Peyer's patch (tissue), 4 donors: ENCODE measurements at regions not wholly inside any gene's neighbourhood (a gene's known extent, or its start where the extent isn't known, plus 50 kb on each side); places are given as distances from the start of the nearest gene placed in this dataset.

Source experiments
- DNase-seq, 3 donors: peaks; one replicate each; pipeline ENCODE4 v3.0.0-alpha.2; 2017 to 2019
- H3K27ac ChIP-seq, 4 donors: fragments of 200-600 bp; sonication (generic); one replicate each; pipeline ENCODE4 v1.5.1; 2016 to 2019
- H3K27me3 ChIP-seq, 2 donors: fragments of 200-600 bp; sonication (generic); one replicate each; pipeline ENCODE4 v1.5.1; 2019
- H3K36me3 ChIP-seq, 3 donors: fragments of 200-600 bp; sonication (generic); one replicate each; pipeline ENCODE4 v1.5.1; 2016 to 2019
- H3K4me1 ChIP-seq, 4 donors: fragments of 200-600 bp; sonication (generic); one replicate each; pipeline ENCODE4 v1.5.1; 2016 to 2019
- H3K4me3 ChIP-seq, 4 donors: fragments of 200-600 bp; sonication (generic); 1 replicate in 3 of 4; 2 replicates in 1 of 4; pipeline ENCODE4 v1.5.1; 2016 to 2019; ENCODE audit warnings: mild to moderate bottlenecking in 1 of 4
- H3K9me3 ChIP-seq, 4 donors: fragments of 200-600 bp; sonication (generic); one replicate each; pipeline ENCODE4 v1.5.1; 2016 to 2019; ENCODE audit warnings: mild to moderate bottlenecking in 1 of 4
- CTCF ChIP-seq, 6 experiments: fragments of 450-650 bp in 4 of 6; fragments of 200-600 bp in 2 of 6; sonication (generic) in 1 of 6; IDR thresholded peaks; one replicate each; pipeline ENCODE4 v1.5.1; 2017 to 2019; ENCODE audit warnings: antibody characterized with exemption in 6 of 6, mild to moderate bottlenecking in 3 of 6, moderate library complexity in 1 of 6
- POLR2A ChIP-seq, 2 donors: fragments of 450-650 bp; IDR thresholded peaks; one replicate each; pipeline ENCODE4 v1.5.1; 2017; ENCODE audit warnings: antibody characterized with exemption in 2 of 2, mild to moderate bottlenecking in 2 of 2, moderate library complexity in 2 of 2

GRCh38 chr12:39077226-39077625, 171.8 kb upstream of the CPNE8 start:
- Histone ChIP-seq H3K27me3 (no peaks in the 10 kb centered on the region), H3K4me1 (no peaks in the 10 kb centered on the region), H3K9me3 (no peaks in the 10 kb centered on the region), H3K4me3 (no peak overlapping the region), H3K36me3 (no peaks in the 10 kb centered on the region), H3K27ac (no peak overlapping the region)
- no peak for DNase-seq
- TF ChIP-seq POLR2A (IDR thresholded peaks at IDR 0.05), result no peak
- no peak for TF ChIP-seq CTCF (IDR thresholded peaks at IDR 0.05)

DNA sequence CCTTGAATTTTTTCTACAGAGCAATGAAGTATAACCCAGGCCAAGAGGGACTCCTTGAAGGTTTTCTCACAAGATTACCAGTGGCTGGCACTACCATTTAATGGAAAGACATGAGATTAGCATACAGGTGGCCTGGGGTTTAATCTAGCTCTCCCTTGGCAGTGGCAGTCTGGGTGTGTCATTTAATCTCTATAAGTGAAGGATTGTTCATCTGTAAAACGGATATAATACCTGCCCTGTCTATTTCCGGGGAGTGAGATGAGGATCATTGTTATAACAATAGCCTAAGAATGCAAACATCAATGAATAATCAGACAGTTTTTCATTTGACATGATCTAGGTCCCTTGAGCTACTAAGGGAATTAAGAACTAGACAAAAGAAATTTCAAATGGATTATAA, 168.7 kb upstream of the CPNE8 start:
- Histone ChIP-seq H3K27ac (no peak overlapping the region), H3K4me1 (no peaks in the 10 kb centered on the region), H3K9me3 (no peaks in the 10 kb centered on the region), H3K36me3 (no peaks in the 10 kb centered on the region), H3K27me3 (no peaks in the 10 kb centered on the region), H3K4me3 (no peak overlapping the region)
- no peak for DNase-seq
- TF ChIP-seq POLR2A (IDR thresholded peaks at IDR 0.05) (no peak), CTCF (IDR thresholded peaks at IDR 0.05) (no peak)

- Histone ChIP-seq H3K9me3 (no peaks in the 10 kb centered on the region), H3K36me3 (no peaks in the 10 kb centered on the region), H3K27me3 (no peaks in the 10 kb centered on the region), H3K4me3 (no peak overlapping the region), H3K27ac (no peak overlapping the region), H3K4me1 (no peaks in the 10 kb centered on the region)
- TF ChIP-seq CTCF (IDR thresholded peaks at IDR 0.05), result no peak
- no peak for TF ChIP-seq POLR2A (IDR thresholded peaks at IDR 0.05)
- DNase-seq, result no peak
Measured at GRCh38 chr12:39072658-39073057, 167.3 kb upstream of the CPNE8 start.

- H3K27me3 ChIP-seq, result no peaks in the 10 kb centered on the region
- no peak for DNase-seq
- no peaks in the 10 kb centered on the region for H3K9me3 ChIP-seq
- no peak overlapping the region for H3K27ac ChIP-seq
- H3K36me3 ChIP-seq, result no peaks in the 10 kb centered on the region
- H3K4me1 ChIP-seq, result no peaks in the 10 kb centered on the region
- no peak overlapping the region for H3K4me3 ChIP-seq
- TF ChIP-seq CTCF (IDR thresholded peaks at IDR 0.05), result no peak
- TF ChIP-seq POLR2A (IDR thresholded peaks at IDR 0.05), result no peak
Measured at GRCh38 chr12:39071611-39072010, 166.2 kb upstream of the CPNE8 start.

DNA sequence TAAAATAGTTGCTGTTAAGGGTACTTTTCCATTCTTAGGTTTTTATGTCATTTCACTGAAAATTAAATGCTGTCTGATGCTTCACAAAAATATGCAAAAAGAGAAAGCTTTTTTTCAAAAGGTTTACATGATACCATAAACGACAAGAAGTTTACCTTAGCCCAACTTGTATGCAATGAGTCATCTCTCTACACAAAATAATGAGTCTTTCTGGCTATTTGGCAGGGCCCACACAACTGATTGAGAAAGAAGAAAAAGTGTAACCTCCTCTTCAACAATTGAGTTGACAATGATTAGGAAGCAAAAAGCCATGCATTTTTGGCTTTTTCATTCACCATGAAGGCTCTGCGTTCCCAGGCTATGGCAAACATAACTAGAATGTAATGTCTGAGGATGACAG, 165.4 kb upstream of the CPNE8 start:
- Histone ChIP-seq H3K27me3 (no peaks in the 10 kb centered on the region), H3K36me3 (no peaks in the 10 kb centered on the region), H3K9me3 (no peaks in the 10 kb centered on the region), H3K4me1 (no peaks in the 10 kb centered on the region), H3K4me3 (no peak overlapping the region), H3K27ac (no peak overlapping the region)
- TF ChIP-seq CTCF (IDR thresholded peaks at IDR 0.05) (no peak), POLR2A (IDR thresholded peaks at IDR 0.05) (no peak)
- no peak for DNase-seq

DNA sequence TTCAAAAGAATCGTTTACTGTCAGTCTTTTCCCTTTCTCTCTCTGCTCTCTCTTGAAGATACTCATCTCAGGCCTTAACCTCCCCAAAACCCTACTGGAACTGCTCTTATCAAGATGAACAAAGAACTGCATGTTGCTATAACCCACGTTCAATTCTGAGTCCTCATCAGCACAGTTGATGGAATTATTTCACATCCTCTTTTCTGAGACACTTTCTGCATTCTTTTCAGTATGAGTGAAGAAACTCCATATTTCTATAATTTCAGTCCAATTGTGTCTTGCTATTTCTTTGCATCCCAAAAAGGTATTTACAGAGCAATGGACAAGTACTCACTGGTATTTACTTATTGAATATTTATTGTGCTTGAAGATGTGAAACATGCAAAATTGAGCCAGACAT, 160.1 kb upstream of the CPNE8 start:
- no peak for DNase-seq
- Histone ChIP-seq H3K4me3 (no peak overlapping the region), H3K27ac (no peak overlapping the region), H3K27me3 (no peaks in the 10 kb centered on the region), H3K9me3 (no peaks in the 10 kb centered on the region), H3K36me3 (no peaks in the 10 kb centered on the region), H3K4me1 (no peaks in the 10 kb centered on the region)
- TF ChIP-seq CTCF (IDR thresholded peaks at IDR 0.05) (no peak), POLR2A (IDR thresholded peaks at IDR 0.05) (no peak)
